Epithelial cell of esophagus (primary cell): ENCODE measurements at regions not wholly inside any gene's neighbourhood (a gene's known extent, or its start where the extent isn't known, plus 50 kb on each side); places are given as distances from the start of the nearest gene placed in this dataset.

Source experiments
- DNase-seq: peaks from one replicate; pipeline ENCODE4 v3.0.0; 2010; ENCODE audit warnings: low read depth
- H3K4me3 ChIP-seq: 2 replicates; pipeline ENCODE4 v1.5.1; 2011; ENCODE audit warnings: mild to moderate bottlenecking, low read length, control low read depth
- TF ChIP-seq, protein P1 (sequence below): IDR thresholded peaks from 2 replicates; pipeline ENCODE4 v1.5.1; 2011; ENCODE audit warnings: low read depth, mild to moderate bottlenecking, low read length, control low read depth, inconsistent platforms; ENCODE audit not compliant: insufficient read depth; ENCODE audit errors: missing control alignments

DNA sequence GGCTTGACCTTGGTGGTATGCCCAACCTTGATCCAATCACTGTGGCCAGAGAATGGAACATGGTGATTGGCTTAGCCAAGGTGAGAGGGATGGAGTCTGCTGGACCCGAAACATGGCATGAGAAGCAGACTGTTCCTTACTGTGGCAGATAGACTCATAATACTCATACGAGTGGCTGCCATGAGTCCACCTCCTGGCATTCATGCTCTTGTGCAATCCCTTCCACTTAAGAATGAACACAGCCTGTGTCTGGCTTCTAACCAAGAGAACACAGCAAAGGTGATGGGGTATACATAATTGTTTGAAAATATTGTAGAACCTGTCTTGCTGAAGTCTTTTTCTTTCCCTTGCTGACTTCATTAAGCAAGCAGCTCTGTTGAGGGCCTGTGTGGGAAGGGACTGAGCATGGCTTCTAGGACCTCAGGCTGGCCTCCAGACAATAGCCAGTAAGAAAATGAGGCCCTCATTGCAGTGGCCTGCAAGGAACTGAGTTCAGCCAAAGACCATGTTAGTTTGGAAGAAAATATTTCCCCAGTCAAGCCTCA, 85.9 kb downstream of the ZNF281 start:
- DNase-seq: peak; percentile 92
- TF ChIP-seq, protein P1, sequence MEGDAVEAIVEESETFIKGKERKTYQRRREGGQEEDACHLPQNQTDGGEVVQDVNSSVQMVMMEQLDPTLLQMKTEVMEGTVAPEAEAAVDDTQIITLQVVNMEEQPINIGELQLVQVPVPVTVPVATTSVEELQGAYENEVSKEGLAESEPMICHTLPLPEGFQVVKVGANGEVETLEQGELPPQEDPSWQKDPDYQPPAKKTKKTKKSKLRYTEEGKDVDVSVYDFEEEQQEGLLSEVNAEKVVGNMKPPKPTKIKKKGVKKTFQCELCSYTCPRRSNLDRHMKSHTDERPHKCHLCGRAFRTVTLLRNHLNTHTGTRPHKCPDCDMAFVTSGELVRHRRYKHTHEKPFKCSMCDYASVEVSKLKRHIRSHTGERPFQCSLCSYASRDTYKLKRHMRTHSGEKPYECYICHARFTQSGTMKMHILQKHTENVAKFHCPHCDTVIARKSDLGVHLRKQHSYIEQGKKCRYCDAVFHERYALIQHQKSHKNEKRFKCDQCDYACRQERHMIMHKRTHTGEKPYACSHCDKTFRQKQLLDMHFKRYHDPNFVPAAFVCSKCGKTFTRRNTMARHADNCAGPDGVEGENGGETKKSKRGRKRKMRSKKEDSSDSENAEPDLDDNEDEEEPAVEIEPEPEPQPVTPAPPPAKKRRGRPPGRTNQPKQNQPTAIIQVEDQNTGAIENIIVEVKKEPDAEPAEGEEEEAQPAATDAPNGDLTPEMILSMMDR: no peak
- H3K4me3 ChIP-seq: no peak overlapping the region

DNA sequence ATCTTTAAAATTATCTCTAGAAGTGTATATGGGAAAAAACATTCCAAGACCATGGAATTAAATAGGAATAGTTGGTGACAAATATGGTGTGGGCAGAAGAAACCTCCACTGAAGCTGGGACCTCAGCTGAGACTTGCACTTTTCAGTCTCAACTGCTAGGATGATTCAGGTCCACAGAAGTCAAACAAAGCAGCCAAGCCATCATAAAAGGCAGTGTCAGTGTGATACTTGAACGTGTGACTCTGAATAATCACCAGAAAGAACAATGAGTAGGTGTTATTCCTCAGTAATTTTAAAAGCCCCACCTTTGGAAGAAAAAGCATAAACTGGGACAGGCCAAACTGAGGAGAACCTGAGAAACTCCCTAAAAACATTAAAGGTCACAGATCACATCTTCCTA, 90.7 kb downstream of the ZNF281 start:
- no peak overlapping the region for H3K4me3 ChIP-seq
- DNase-seq: peak; percentile 52
- TF ChIP-seq, protein P1: no peak

DNA sequence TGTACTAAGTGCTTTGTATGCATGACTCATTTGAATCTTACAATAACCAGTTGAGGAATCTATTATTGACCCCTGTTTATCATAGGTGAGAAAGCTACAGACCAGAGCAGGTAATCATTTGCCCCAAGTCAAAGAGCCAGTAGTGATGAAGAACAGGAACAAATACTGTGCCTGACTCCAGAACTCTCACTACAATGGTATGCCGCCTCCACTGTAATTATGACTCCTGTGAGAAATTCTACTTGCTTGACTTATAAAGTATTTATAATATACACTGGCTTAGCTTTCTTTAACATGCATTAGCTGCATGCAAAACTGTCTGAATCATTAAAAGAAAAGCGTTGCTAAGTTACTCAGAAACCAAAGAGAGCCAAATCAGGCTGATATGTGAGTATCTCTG, 92.6 kb downstream of the ZNF281 start:
- H3K4me3 ChIP-seq: no peak overlapping the region
- TF ChIP-seq, protein P1: no peak
- DNase-seq: peak; percentile 73

DNA sequence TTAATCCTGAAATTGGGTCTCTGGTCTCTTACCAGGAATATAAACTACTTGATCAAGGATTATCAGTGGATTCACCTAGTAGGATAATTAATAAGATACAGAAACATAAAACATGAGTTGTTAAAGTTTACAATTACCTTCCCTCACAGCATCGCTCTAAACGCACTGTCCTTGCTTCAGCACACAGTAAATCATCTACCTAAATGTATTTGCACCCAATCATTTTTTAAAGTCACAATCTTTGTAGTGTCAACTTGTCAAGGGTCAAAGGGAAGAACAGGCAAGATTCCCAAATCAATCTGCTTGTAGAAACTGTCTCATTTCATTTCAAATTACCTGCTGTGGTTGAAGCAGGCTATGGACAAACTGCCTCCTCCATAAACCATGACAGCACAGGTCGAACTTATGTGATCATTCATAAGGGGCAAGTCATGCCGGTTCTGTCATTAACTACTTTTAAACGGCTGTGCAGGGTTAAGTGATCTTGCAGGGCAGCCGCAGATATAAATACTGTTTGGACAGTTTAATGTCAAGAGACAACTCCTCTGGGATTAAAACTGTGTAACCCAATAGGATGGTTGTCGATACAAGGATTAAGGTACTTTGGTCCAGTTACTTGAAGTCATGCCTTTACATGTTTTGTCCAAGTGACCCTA, 93.6 kb downstream of the ZNF281 start:
- DNase-seq: no peak
- H3K4me3 ChIP-seq: no peak overlapping the region
- TF ChIP-seq, protein P1: no peak

DNA sequence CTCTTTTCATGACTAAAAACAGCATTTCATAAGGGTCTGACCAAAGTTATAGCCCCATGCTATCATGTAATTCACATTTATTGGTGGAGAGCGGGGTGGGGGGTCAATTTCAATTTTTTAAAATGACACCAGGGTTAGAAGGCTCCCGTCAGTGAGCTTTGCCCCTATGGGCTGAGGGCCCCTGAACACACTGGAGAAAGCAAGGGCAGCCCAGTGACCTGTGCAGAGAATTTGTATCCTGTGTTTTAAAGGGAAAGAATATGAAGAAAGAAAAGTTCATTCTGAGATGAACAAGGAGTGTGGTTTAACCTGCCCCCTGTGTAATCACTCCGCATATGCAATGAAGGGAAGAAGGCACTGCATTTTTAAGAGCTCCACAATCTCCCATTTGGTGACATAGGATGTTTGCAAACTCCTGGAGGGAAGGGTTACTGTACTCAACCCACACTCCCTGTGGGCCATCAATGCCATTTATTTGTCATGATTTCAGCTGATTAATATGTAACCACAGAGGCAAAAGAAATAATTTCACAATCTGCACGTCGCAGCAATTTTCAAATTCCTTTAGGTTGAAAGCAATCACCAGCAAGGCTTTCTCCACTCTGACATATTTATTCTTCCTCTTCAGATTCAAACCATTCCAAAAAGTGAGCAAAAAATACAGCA, 95.6 kb downstream of the ZNF281 start:
- DNase-seq: peak; percentile 49
- TF ChIP-seq, protein P1: no peak
- no peak overlapping the region for H3K4me3 ChIP-seq

DNA sequence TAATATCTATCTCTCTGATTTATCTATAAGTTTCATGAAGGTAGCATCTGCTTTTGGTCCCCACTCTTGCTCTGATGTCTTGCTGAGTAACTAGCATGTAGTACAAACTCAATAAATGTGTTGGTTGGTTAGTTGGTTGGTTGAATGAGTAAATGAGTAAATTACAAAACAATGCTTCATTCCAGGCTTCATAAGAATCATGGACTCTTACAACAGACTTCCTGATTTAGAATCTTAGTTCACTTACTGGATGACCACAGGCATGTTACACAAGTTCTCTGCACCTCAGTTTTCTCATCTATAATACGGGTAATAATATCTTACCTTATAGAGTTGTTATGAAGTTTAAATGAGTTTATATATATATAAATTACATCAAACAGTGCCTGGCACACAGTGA, 98.6 kb downstream of the ZNF281 start:
- TF ChIP-seq, protein P1: no peak
- DNase-seq: peak; percentile 21
- no peak overlapping the region for H3K4me3 ChIP-seq
